ENCODE measurements at regions not wholly inside any gene's neighbourhood (a gene's known extent, or its start where the extent isn't known, plus 50 kb on each side); places are given as distances from the start of the nearest gene placed in this dataset.

DNA sequence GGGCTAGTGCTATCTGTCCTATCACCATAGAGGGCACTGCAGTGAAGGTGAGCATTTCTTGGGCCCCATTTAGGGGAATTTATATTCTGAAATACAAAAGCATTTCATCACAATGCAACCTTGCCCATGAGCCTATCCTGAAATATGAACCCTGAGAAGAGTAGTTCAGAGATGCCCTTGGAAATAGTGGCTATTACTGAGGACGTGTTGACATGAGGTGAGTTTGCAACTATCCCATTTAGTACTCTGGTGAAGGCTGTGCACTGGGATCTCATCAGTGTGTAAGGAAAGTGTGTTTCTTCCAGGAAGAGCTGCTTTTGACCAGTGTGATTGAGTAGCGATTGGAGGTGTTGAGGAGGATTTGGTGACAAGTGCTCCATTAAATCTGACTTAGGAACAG lies 149.3 kb upstream of the EOLA2 start:
- no peak overlapping the region for H3K18ac ChIP-seq (ENCODE audit: insufficient read length, low read depth, low read length)
- no peak overlapping the region for H4K91ac ChIP-seq (ENCODE audit: insufficient read length, low read depth, low read length)
- no peak overlapping the region for H2BK5ac ChIP-seq (ENCODE audit: insufficient read length, low read length)
- no peaks in the 10 kb centered on the region for H3K79me1 ChIP-seq (ENCODE audit: insufficient read depth, low read depth, low read length, poor library complexity, severe bottlenecking)
- no peak overlapping the region for H3K23ac ChIP-seq (ENCODE audit: insufficient read length, low read depth, low read length)
- Mint-ChIP-seq H3K4me1 (peaks cover 0 to 3% of the 10 kb centered on the region in 2 experiments; a peak in 2 of 4 replicates), H3K4me3 (no peak overlapping the region; a peak in 1 of 5 replicates), H3K27ac (no peak overlapping the region), H3K36me3 (ENCODE audit: insufficient read depth in 1 of 3, low read depth in 3 of 3) (no peaks in the 10 kb centered on the region; a peak in 2 of 7 replicates), H3K9me3 (peaks cover 63 to 70% of the 10 kb centered on the region in 2 experiments), H3K27me3 (ENCODE audit: low read depth) (peaks cover under 1% of the 10 kb centered on the region; the same call in 1 of the 2 replicates)
- no peaks in the 10 kb centered on the region for H3K4me1 ChIP-seq (ENCODE audit: insufficient read depth, low read length)
- H3K23me2 ChIP-seq (ENCODE audit: insufficient read length, low read depth, low read length, poor library complexity, severe bottlenecking), result no peaks in the 10 kb centered on the region
- H2BK12ac ChIP-seq (ENCODE audit: insufficient read length, low read depth, low read length), result no peak overlapping the region
- H4K5ac ChIP-seq (ENCODE audit: insufficient read length, low read depth, low read length), result no peak overlapping the region
- H2BK20ac ChIP-seq (ENCODE audit: low read depth, low read length, poor library complexity, severe bottlenecking), result no peak overlapping the region
- no peak overlapping the region for H2BK120ac ChIP-seq (ENCODE audit: low read depth, low read length, poor library complexity, severe bottlenecking)
- no peaks in the 10 kb centered on the region for H3K27me3 ChIP-seq (ENCODE audit: insufficient read depth, low read length)
- no peaks in the 10 kb centered on the region for H4K20me1 ChIP-seq (ENCODE audit: control insufficient read depth, insufficient read depth, insufficient read length)
- no peak overlapping the region for H2AK5ac ChIP-seq (ENCODE audit: insufficient read length, low read length)
- WGBS (ENCODE audit: extremely low coverage, insufficient read length, low lambda C conversion rate), result no CpG with 5 or more reads among the region's 2 CpGs
- H3K56ac ChIP-seq (ENCODE audit: insufficient read length, low read depth, low read length), result no peak overlapping the region
- no peak for DNase-seq
- no peak overlapping the region for H2AFZ ChIP-seq (ENCODE audit: low read length)
- no peak overlapping the region for H3K27ac ChIP-seq (ENCODE audit: insufficient read length, low read depth, low read length)
- H3K4ac ChIP-seq (ENCODE audit: low read depth, low read length), result no peak overlapping the region
- no peak overlapping the region for H3K4me2 ChIP-seq (ENCODE audit: insufficient read depth, insufficient read length, low read length)
- no peak overlapping the region for H3K14ac ChIP-seq (ENCODE audit: insufficient read depth, low read length)
- no peak overlapping the region for H3K9ac ChIP-seq (ENCODE audit: extremely low read depth, insufficient read length, low read length)
- H3T11ph ChIP-seq (ENCODE audit: low read length), result no peak overlapping the region
- H4K8ac ChIP-seq (replicated peaks; ENCODE audit: insufficient read length, low read depth, low read length), result no peak overlapping the region
- H3K79me2 ChIP-seq (ENCODE audit: insufficient read depth, low read length), result no peaks in the 10 kb centered on the region
- TF ChIP-seq, protein P1, sequence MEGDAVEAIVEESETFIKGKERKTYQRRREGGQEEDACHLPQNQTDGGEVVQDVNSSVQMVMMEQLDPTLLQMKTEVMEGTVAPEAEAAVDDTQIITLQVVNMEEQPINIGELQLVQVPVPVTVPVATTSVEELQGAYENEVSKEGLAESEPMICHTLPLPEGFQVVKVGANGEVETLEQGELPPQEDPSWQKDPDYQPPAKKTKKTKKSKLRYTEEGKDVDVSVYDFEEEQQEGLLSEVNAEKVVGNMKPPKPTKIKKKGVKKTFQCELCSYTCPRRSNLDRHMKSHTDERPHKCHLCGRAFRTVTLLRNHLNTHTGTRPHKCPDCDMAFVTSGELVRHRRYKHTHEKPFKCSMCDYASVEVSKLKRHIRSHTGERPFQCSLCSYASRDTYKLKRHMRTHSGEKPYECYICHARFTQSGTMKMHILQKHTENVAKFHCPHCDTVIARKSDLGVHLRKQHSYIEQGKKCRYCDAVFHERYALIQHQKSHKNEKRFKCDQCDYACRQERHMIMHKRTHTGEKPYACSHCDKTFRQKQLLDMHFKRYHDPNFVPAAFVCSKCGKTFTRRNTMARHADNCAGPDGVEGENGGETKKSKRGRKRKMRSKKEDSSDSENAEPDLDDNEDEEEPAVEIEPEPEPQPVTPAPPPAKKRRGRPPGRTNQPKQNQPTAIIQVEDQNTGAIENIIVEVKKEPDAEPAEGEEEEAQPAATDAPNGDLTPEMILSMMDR (conservative IDR thresholded peaks at IDR 0.05), result peak; percentile 24; the same call in 1 of the 3 replicates
- peaks cover 51% of the 10 kb centered on the region for H3K9me3 ChIP-seq (ENCODE audit: control insufficient read depth, low read depth, low read length)
- H2BK15ac ChIP-seq (ENCODE audit: low read depth, low read length), result no peak overlapping the region
